Thoracic aorta (tissue), 2 donors: ENCODE measurements at regions not wholly inside any gene's neighbourhood (a gene's known extent, or its start where the extent isn't known, plus 50 kb on each side); places are given as distances from the start of the nearest gene placed in this dataset.

Experiments used
- ATAC-seq: fragments of 150-250 bp; one replicate; pipeline ENCODE4 v1.8.0; 2017; ENCODE audit warnings: low read depth; ENCODE audit not compliant: insufficient number of reproducible peaks, low FRiP score
- DNase-seq: peaks from one replicate; pipeline ENCODE4 v3.0.0-alpha.2; 2020; ENCODE audit warnings: low spot score
- H3K27ac ChIP-seq, 2 donors: fragments of 200-600 bp; sonication (generic); 1 replicate in 1 of 2; 2 replicates in 1 of 2; pipeline ENCODE4 v1.5.1; 2016; ENCODE audit warnings: mild to moderate bottlenecking in 2 of 2, moderate library complexity in 2 of 2
- H3K27me3 ChIP-seq: fragments of 200-600 bp; sonication (generic); replicated peaks from 2 replicates; pipeline ENCODE4 v1.6.0; 2016; ENCODE audit warnings: mild to moderate bottlenecking; ENCODE audit not compliant: insufficient read depth
- H3K36me3 ChIP-seq: fragments of 200-600 bp; sonication (generic); one replicate; pipeline ENCODE4 v1.5.1; 2016
- H3K4me1 ChIP-seq, 2 donors: fragments of 200-600 bp; sonication (generic); 1 replicate in 1 of 2; 2 replicates in 1 of 2; pipeline versions ENCODE4 v1.5.1 to v1.6.0; 2016; ENCODE audit warnings: low read depth in 2 of 2, mild to moderate bottlenecking in 1 of 2; ENCODE audit not compliant: control insufficient read depth in 1 of 2
- H3K4me3 ChIP-seq: fragments of 200-600 bp; sonication (generic); 2 replicates; pipeline ENCODE4 v1.5.1; 2016; ENCODE audit warnings: mild to moderate bottlenecking
- H3K9me3 ChIP-seq: fragments of 200-600 bp; sonication (generic); 2 replicates; pipeline ENCODE4 v1.5.1; 2016
- CTCF ChIP-seq: fragments of 200-600 bp; sonication (generic); IDR thresholded peaks from one replicate; pipeline ENCODE4 v1.5.1; 2019; ENCODE audit warnings: antibody characterized with exemption

- H3K4me3 ChIP-seq: no peak overlapping the region
- no peak overlapping the region for H3K27ac ChIP-seq
- no peaks in the 10 kb centered on the region for H3K9me3 ChIP-seq
- no peaks in the 10 kb centered on the region for H3K4me1 ChIP-seq
- no peaks in the 10 kb centered on the region for H3K27me3 ChIP-seq
- ATAC-seq (no peak), DNase-seq (no peak)
- TF ChIP-seq CTCF: no peak
- no peaks in the 10 kb centered on the region for H3K36me3 ChIP-seq
Observed at GRCh38 chr15:96716478-96716877, 386.0 kb downstream of the NR2F2 start.

- Histone ChIP-seq H3K27ac (no peak overlapping the region), H3K4me1 (no peaks in the 10 kb centered on the region), H3K4me3 (no peak overlapping the region), H3K9me3 (no peaks in the 10 kb centered on the region), H3K36me3 (no peaks in the 10 kb centered on the region), H3K27me3 (no peaks in the 10 kb centered on the region)
- no peak for DNase-seq
- TF ChIP-seq CTCF: no peak
- ATAC-seq: no peak
Observed at GRCh38 chr15:96720251-96720650, 389.8 kb downstream of the NR2F2 start.

- Histone ChIP-seq H3K4me3 (no peak overlapping the region), H3K9me3 (no peaks in the 10 kb centered on the region), H3K27me3 (no peaks in the 10 kb centered on the region), H3K27ac (no peak overlapping the region), H3K36me3 (no peaks in the 10 kb centered on the region), H3K4me1 (no peaks in the 10 kb centered on the region)
- ATAC-seq: no peak
- TF ChIP-seq CTCF: no peak
- DNase-seq: no peak
Observed at GRCh38 chr15:96720656-96721055, 390.2 kb downstream of the NR2F2 start.

GRCh38 chr15:96728591-96728990 lies 398.1 kb downstream of the NR2F2 start:
- Histone ChIP-seq H3K4me1 (peaks cover 0 to 9% of the 10 kb centered on the region in 2 donors), H3K4me3 (no peak overlapping the region), H3K27me3 (no peaks in the 10 kb centered on the region), H3K36me3 (no peaks in the 10 kb centered on the region), H3K27ac (no peak overlapping the region), H3K9me3 (no peaks in the 10 kb centered on the region)
- DNase-seq (no peak), ATAC-seq (no peak)
- no peak for TF ChIP-seq CTCF

GRCh38 chr15:96732704-96733103 lies 402.2 kb downstream of the NR2F2 start:
- DNase-seq: no peak
- Histone ChIP-seq H3K27ac (no peak overlapping the region), H3K4me3 (no peak overlapping the region), H3K27me3 (no peaks in the 10 kb centered on the region), H3K36me3 (no peaks in the 10 kb centered on the region), H3K9me3 (no peaks in the 10 kb centered on the region), H3K4me1 (peaks cover 0 to 9% of the 10 kb centered on the region in 2 donors)
- no peak for TF ChIP-seq CTCF
- no peak for ATAC-seq
